GM21529 (cell line): ENCODE measurements at regions not wholly inside any gene's neighbourhood (a gene's known extent, or its start where the extent isn't known, plus 50 kb on each side); places are given as distances from the start of the nearest gene placed in this dataset.

Experiments
- ATAC-seq: cut with Tn5 transposase; IDR thresholded peaks from one replicate; pipeline ENCODE4 v1.9.1; 2021; ENCODE audit not compliant: unreplicated experiment

DNA sequence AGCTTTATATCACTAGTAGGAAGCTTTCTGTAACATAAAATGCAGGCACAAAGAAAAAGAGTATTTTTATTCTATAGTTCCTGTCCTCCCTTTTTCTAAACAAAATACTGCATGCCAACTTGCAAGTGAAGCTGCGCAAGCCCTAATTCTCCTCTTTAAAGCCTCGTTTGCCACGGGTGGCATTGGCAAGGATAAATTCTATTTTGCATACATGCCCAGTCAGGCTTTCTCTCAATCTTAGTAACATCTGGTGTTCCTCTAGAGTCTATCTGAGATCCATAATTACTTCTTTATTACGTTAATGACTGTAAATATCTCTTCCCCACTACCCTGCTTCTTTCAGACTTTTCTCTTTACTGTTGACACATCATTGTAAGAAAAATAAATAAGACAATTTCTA lies 97.1 kb upstream of the DAAM1 start:
- ATAC-seq = no peak

GRCh38 chr14:59091976-59092375 lies 96.5 kb upstream of the DAAM1 start:
- no peak for ATAC-seq

DNA sequence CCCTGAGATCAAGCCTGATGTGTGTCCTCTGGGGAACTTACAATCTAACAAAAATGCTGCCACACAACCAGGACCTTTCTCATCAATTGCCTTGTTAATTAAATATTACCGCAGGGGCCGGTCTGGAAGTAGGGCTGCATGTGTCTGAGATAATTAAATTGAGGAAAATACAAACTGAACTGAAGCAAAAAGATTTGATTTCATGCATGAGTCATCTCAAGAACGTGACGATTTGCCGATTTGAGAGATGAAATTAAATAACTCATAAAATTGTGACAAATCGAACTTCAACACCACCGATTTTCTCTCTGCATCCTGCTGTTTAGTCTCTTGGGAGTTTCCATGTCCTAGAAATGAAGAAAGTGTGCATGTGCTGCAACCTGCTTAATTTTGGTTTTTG lies 94.6 kb upstream of the DAAM1 start:
- ATAC-seq = no peak

GRCh38 chr14:59096303-59096702 lies 92.2 kb upstream of the DAAM1 start:
- ATAC-seq = no peak

DNA sequence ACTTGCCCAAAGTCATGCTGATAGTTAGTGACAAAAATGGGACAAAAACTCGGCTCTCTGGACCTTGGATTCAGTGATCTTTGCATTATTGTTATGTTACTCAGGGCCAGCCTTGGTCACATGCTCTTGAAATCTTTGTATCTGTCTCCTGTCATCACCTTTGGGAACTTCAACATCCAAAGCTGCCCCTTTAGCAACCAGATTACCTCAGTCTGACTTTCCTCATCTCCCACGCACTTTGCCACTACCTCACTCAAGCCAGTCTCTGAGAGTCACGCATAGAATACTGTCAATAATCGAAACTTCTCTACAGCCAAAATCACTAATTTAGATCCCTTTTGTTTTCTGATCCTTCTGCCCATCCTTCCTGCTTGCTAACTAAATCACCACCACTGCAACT lies 90.8 kb upstream of the DAAM1 start:
- ATAC-seq = no peak

DNA sequence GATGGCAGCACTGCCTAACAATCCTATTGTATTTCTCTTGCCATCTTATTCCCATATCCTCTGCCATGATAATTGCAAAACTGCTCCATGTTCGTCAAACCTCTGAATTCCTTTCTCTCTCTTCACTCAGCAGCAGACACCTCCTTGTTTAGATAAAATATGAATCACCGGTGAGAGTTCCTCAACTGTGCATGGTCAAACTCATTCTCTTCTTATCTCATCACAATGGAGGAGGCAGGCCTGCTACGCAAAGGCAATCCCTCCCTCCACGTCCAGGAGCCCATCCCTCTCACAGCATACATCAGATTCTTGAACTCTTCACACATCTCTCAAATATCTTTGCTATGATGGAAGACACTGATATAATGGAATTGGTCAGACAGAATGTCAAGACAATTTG lies 90.1 kb upstream of the DAAM1 start:
- no peak for ATAC-seq

DNA sequence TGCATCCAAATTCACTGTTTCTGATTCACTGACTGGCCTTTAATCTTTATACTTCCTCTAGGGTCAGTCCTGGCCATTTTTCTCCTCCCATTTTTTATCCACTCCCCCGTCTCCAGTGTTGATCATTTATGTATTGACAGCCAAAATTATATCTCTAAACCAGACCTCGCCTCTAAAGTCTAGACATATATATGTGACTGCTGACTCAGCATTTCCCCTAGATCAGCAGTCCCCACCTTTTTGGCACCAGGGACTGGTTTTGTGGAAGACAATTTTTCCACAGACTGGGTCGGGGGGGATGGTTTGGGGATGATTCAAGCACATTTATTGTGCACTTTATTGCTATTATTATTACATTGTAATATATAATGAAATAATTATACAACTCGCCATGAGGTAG lies 88.3 kb upstream of the DAAM1 start:
- ATAC-seq = no peak

DNA sequence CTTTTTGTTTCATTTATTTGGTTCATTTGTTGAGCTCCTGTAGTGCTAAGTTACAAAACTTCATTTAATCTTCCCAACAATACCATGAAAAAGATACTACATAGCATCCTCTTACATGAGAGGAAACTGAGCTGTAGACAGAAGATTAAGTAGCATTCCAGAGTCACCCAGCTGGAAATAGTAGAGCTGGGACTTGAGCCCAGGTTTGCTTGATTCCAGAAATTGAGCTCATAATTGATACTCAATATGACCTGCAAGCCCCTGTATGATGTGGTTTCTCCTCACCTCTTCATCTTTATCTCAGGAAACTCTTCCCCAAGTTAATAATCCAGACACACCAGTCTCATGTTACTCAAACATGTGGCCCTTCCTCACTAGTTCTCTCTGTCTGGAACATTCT lies 87.0 kb upstream of the DAAM1 start:
- ATAC-seq = no peak

GRCh38 chr14:59103396-59103795 lies 85.1 kb upstream of the DAAM1 start:
- no peak for ATAC-seq

DNA sequence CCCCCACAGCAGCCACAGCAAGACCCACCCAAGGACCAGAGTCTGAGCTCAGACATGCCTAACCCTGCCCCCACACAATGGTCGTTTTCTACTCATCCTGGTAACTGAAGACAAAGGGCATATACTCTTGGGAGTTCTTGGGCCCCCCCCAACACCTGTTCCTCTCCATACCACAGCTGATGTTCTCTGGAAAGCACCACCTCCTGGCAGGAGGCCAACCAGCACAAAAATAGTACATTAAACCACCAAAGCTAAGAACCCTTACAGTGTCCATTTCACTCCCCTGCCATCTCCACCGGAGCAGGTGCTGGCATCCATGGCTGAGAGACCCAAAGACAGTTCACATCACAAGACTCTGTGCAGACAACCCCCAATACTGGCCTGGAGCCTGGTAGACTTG lies 80.6 kb upstream of the DAAM1 start:
- no peak for ATAC-seq

DNA sequence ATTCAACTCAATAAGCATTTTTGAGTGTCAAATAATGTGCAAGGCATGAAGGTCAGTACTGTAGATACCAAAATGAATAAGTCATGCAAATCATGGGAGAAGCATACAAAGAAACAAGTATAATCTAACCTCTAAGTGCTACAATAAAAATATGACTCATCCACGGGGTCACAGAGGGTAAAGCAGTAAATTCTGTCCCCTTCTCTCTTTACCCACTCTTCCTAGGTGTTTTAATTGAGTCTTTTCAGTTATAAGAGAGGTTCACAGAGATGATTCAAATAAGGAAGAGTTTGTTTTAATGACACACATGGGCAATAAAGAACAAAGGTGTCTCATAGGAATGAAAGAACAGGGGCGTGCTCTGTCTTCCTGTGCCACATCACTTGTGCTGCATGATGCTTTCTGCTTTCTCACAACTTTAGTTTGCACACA lies 71.5 kb upstream of the DAAM1 start:
- peak; percentile 61 for ATAC-seq

DNA sequence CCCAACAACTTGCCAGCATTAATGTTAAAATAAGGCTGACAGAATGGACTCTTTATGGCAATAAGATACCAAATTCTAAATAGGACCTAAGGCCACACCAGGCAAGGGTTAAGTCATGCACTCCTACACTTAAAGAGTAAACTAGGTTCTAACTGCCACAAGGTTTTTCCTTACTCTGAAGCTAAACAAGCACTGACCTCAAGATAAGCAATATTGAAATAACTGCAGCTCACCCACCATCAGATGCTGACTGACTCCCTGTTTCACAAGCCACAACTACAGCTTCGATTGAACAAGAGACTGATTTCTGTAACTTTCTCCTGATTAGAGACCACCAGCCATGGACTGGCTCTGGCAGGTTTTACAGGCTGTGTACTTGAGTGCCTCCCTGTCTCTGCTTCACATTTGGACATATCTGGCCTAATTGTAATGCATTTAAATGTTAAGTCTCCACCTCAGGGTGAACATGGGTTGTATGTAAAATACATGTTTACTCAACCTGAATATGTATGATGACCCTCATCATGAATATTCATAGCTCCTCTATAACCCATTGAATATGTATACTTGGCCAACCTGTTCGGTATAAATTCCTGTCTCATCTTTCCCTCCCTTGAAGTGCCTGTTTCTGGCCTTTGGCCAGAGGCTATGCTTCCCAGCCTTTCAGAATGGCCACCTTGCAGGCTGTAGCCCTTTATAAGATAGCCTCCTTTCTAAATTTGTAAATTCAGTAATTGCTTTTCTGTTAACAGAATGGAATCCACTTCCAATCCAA lies 70.5 kb upstream of the DAAM1 start:
- ATAC-seq = no peak

DNA sequence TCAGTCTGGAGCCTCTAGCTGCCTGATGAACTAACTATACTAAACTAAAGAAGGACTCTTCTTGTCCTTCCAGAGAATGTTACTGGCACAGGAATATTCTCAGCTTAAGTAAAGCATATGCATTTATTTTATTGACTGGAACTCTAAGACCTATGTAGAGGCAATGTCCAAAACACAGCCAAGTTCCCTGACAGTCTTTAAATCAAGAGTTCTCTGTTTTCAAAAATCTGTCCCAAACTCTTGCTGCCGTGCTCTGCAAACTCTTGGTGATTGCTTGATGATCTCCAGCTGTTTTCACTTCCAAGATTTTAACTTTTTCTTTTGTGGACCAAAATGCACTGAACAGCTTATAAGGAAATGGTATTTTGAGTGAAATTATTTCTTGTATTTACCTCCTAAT lies 67.5 kb upstream of the DAAM1 start:
- no peak for ATAC-seq

- ATAC-seq = no peak
These were observed 64.9 kb upstream of the DAAM1 start for GRCh38 chr14:59123531-59123930.

GRCh38 chr14:59123975-59124374 lies 64.5 kb upstream of the DAAM1 start:
- no peak for ATAC-seq

- no peak for ATAC-seq
These were observed 63.3 kb upstream of the DAAM1 start for GRCh38 chr14:59125156-59125555.

- peak; percentile 72 for ATAC-seq
These were observed 61.6 kb upstream of the DAAM1 start for GRCh38 chr14:59126714-59127436.

GRCh38 chr14:59127437-59127732 lies 61.1 kb upstream of the DAAM1 start:
- ATAC-seq = no peak

- no peak for ATAC-seq
These were observed 58.0 kb upstream of the DAAM1 start for GRCh38 chr14:59130462-59130861.

DNA sequence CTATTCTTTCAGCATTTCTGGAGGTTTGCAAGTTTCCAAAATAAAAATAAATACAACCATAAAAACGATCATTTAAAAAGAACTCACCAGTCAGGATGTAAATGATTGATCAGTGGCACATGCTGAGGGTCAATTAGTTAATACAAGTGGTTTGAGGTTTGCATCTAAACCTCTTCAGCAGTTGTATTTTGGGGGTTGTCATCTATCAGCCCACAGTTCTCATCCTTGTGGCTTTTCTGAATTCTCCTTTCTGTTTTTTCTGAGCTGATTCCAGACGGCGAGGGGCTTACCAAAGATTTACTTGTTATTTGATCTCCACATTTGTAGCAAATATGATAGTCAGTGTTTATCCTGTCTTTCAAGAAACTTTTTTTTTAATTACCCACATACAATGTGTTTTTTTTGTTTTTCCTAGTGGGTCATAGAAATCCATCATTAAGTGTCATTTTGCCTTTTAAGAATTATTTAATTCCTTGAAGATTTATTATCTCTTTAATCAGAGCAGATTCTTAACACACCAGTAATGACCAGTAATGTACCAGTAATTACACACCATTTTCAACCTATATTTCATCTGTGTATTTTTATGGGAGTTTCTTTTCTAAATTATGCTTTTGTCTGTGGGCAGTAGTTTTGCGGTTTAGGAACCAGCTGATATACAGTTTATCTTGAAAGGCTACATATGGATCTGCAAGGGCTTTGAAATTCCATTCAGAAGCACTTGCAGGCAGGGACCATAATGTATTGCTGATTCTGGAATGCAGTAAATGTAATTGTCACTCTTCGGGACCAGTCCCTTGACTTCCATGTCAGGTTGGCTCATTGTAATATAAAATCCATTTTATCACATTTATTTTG lies 56.3 kb upstream of the DAAM1 start:
- ATAC-seq = no peak

- ATAC-seq = no peak
These were observed 55.5 kb upstream of the DAAM1 start for GRCh38 chr14:59132796-59133494.
